ENCODE measurements at regions not wholly inside any gene's neighbourhood (a gene's known extent, or its start where the extent isn't known, plus 50 kb on each side); places are given as distances from the start of the nearest gene placed in this dataset.

- TF ChIP-seq CTCF (IDR thresholded peaks at IDR 0.05), result no peak
- no peak for TF ChIP-seq POLR2A (IDR thresholded peaks at IDR 0.05)
Measured at GRCh38 chr11:130638033-130638432, 189.6 kb downstream of the ADAMTS15 start.

Measured in uterus (tissue), 2 donors.